ENCODE measurements at regions not wholly inside any gene's neighbourhood (a gene's known extent, or its start where the extent isn't known, plus 50 kb on each side); places are given as distances from the start of the nearest gene placed in this dataset.

GRCh38 chr7:115221456-115221855, 299.6 kb downstream of the MDFIC start:
- TF ChIP-seq REST (IDR thresholded peaks at IDR 0.05; ENCODE audit: insufficient replicate concordance, low read depth): no peak
- no peak overlapping the region for H3K27ac ChIP-seq (replicated peaks)
- no peaks in the 10 kb centered on the region for H3K27me3 ChIP-seq (ENCODE audit: insufficient read depth, poor library complexity, severe bottlenecking)
- H3K4me3 ChIP-seq (replicated peaks; ENCODE audit: insufficient read depth, low read length): no peak overlapping the region
- no peak for DNase-seq (ENCODE audit: low read depth in 1 of 2, low spot score in 1 of 2)

GRCh38 chr7:115218076-115218475, 296.2 kb downstream of the MDFIC start:
- Histone ChIP-seq H3K27ac (replicated peaks) (no peak overlapping the region), H3K27me3 (ENCODE audit: insufficient read depth, poor library complexity, severe bottlenecking) (no peaks in the 10 kb centered on the region), H3K4me3 (replicated peaks; ENCODE audit: insufficient read depth, low read length) (no peak overlapping the region)
- TF ChIP-seq SPI1 (IDR thresholded peaks at IDR 0.05; ENCODE audit: borderline replicate concordance, low read depth) (no peak), GABPA (IDR thresholded peaks at IDR 0.05; ENCODE audit: low read depth) (no peak), POLR2AphosphoS5 (IDR thresholded peaks at IDR 0.05; ENCODE audit: low read depth) (no peak), REST (IDR thresholded peaks at IDR 0.05; ENCODE audit: insufficient replicate concordance, low read depth) (no peak), CTCF (IDR thresholded peaks at IDR 0.05; ENCODE audit: insufficient read depth, low read length) (no peak)
- no peak for DNase-seq (ENCODE audit: low read depth in 1 of 2, low spot score in 1 of 2)

- no peak for DNase-seq (ENCODE audit: low read depth in 1 of 2, low spot score in 1 of 2)
- Histone ChIP-seq H3K27ac (replicated peaks) (no peak overlapping the region), H3K27me3 (ENCODE audit: insufficient read depth, poor library complexity, severe bottlenecking) (no peaks in the 10 kb centered on the region), H3K4me3 (replicated peaks; ENCODE audit: insufficient read depth, low read length) (no peak overlapping the region)
- no peak for TF ChIP-seq CTCF (IDR thresholded peaks at IDR 0.05; ENCODE audit: insufficient read depth, low read length)
- no peak for TF ChIP-seq SPI1 (IDR thresholded peaks at IDR 0.05; ENCODE audit: borderline replicate concordance, low read depth)
- TF ChIP-seq POLR2AphosphoS5 (IDR thresholded peaks at IDR 0.05; ENCODE audit: low read depth): no peak
- TF ChIP-seq GABPA (IDR thresholded peaks at IDR 0.05; ENCODE audit: low read depth): no peak
Observed at GRCh38 chr7:115217373-115217772, 295.5 kb downstream of the MDFIC start.

- Histone ChIP-seq H3K27me3 (ENCODE audit: insufficient read depth, poor library complexity, severe bottlenecking) (no peaks in the 10 kb centered on the region), H3K27ac (replicated peaks) (no peak overlapping the region), H3K4me3 (replicated peaks; ENCODE audit: insufficient read depth, low read length) (no peak overlapping the region)
- DNase-seq (ENCODE audit: low read depth in 1 of 2, low spot score in 1 of 2): no peak
- TF ChIP-seq GABPA (IDR thresholded peaks at IDR 0.05; ENCODE audit: low read depth) (no peak), SPI1 (IDR thresholded peaks at IDR 0.05; ENCODE audit: borderline replicate concordance, low read depth) (no peak)
Observed at GRCh38 chr7:115216652-115217051, 294.8 kb downstream of the MDFIC start.

GRCh38 chr7:115211171-115211570, 289.3 kb downstream of the MDFIC start:
- TF ChIP-seq SPI1 (IDR thresholded peaks at IDR 0.05; ENCODE audit: borderline replicate concordance, low read depth): no peak
- no peak for TF ChIP-seq POLR2AphosphoS5 (IDR thresholded peaks at IDR 0.05; ENCODE audit: low read depth)
- no peak for TF ChIP-seq CTCF (IDR thresholded peaks at IDR 0.05; ENCODE audit: insufficient read depth, low read length)
- no peak for TF ChIP-seq REST (IDR thresholded peaks at IDR 0.05; ENCODE audit: insufficient replicate concordance, low read depth)
- TF ChIP-seq GABPA (IDR thresholded peaks at IDR 0.05; ENCODE audit: low read depth): no peak
- no peak overlapping the region for H3K4me3 ChIP-seq (replicated peaks; ENCODE audit: insufficient read depth, low read length)
- no peak overlapping the region for H3K27ac ChIP-seq (replicated peaks)
- no peak for DNase-seq (ENCODE audit: low read depth in 1 of 2, low spot score in 1 of 2)
- no peaks in the 10 kb centered on the region for H3K27me3 ChIP-seq (ENCODE audit: insufficient read depth, poor library complexity, severe bottlenecking)

All from HL-60 (cell line).